IPS DF 4.7 (cell line): ENCODE measurements at regions not wholly inside any gene's neighbourhood (a gene's known extent, or its start where the extent isn't known, plus 50 kb on each side); places are given as distances from the start of the nearest gene placed in this dataset.
A peak's percentile ranks its signal among the peaks of the same experiment; 100 is the strongest.
"Not testable (repeated sequence)": the region's sequence is repeated elsewhere in the genome, so short reads cannot be mapped to it uniquely, and the experiment has no call there.

ENCODE experiments used
- DNase-seq: peaks from one replicate; pipeline ENCODE4 v3.0.0-alpha.2; 2013; ENCODE audit warnings: low spot score; ENCODE audit errors: extremely low read depth

- DNase-seq: no peak
Observed at GRCh38 chr5:91787718-91788117, 404.6 kb upstream of the ARRDC3 start.

GRCh38 chr5:91777671-91778070 is 394.6 kb upstream of the ARRDC3 start:
- no peak for DNase-seq

GRCh38 chr5:91776249-91776648 is 393.1 kb upstream of the ARRDC3 start:
- DNase-seq: no peak

- no peak for DNase-seq
Observed at GRCh38 chr5:91770400-91770799, 387.3 kb upstream of the ARRDC3 start.

GRCh38 chr5:91757383-91757782 is 374.3 kb upstream of the ARRDC3 start:
- DNase-seq: not testable (repeated sequence)

GRCh38 chr5:91754990-91755389 is 371.9 kb upstream of the ARRDC3 start:
- no peak for DNase-seq

GRCh38 chr5:91744470-91744869 is 361.4 kb upstream of the ARRDC3 start:
- DNase-seq: not testable (repeated sequence)

- no peak for DNase-seq
Observed at GRCh38 chr5:91742550-91742949, 359.4 kb upstream of the ARRDC3 start.

GRCh38 chr5:91741764-91742505 is 358.8 kb upstream of the ARRDC3 start:
- DNase-seq: no peak

- DNase-seq: no peak
Observed at GRCh38 chr5:91730026-91730425, 346.9 kb upstream of the ARRDC3 start.

- DNase-seq: peak; percentile 58
Observed at GRCh38 chr5:91727463-91727862, 344.3 kb upstream of the ARRDC3 start.

GRCh38 chr5:91722736-91723467 is 339.8 kb upstream of the ARRDC3 start:
- DNase-seq: no peak

- DNase-seq: no peak
Observed at GRCh38 chr5:91712718-91713117, 329.6 kb upstream of the ARRDC3 start.

GRCh38 chr5:91707521-91707841 is 324.4 kb upstream of the ARRDC3 start:
- DNase-seq: no peak

- DNase-seq: no peak
Observed at GRCh38 chr5:91706785-91707520, 323.8 kb upstream of the ARRDC3 start.

GRCh38 chr5:91703128-91703527 is 320.0 kb upstream of the ARRDC3 start:
- no peak for DNase-seq

GRCh38 chr5:91699429-91699828 is 316.3 kb upstream of the ARRDC3 start:
- no peak for DNase-seq

- DNase-seq: no peak
Observed at GRCh38 chr5:91691592-91691991, 308.5 kb upstream of the ARRDC3 start.

GRCh38 chr5:91690921-91691320 is 307.8 kb upstream of the ARRDC3 start:
- DNase-seq: no peak

- no peak for DNase-seq
Observed at GRCh38 chr5:91687430-91687829, 304.3 kb upstream of the ARRDC3 start.

- no peak for DNase-seq
Observed at GRCh38 chr5:91684625-91685024, 301.5 kb upstream of the ARRDC3 start.

GRCh38 chr5:91670563-91670962 is 287.4 kb upstream of the ARRDC3 start:
- no peak for DNase-seq
